ENCODE measurements at regions not wholly inside any gene's neighbourhood (a gene's known extent, or its start where the extent isn't known, plus 50 kb on each side); places are given as distances from the start of the nearest gene placed in this dataset.

- no peak for TF ChIP-seq CTCF (IDR thresholded peaks at IDR 0.05)
- no peak for TF ChIP-seq POLR2A (IDR thresholded peaks at IDR 0.05)
These were observed 380.3 kb downstream of the RND3 start for GRCh38 chr2:150107170-150107569.

All from stomach (tissue), 4 donors.